ENCODE measurements at regions not wholly inside any gene's neighbourhood (a gene's known extent, or its start where the extent isn't known, plus 50 kb on each side); places are given as distances from the start of the nearest gene placed in this dataset.
A peak's percentile ranks its signal among the peaks of the same experiment; 100 is the strongest.
"Not testable (repeated sequence)": the region's sequence is repeated elsewhere in the genome, so short reads cannot be mapped to it uniquely, and the experiment has no call there.

DNA sequence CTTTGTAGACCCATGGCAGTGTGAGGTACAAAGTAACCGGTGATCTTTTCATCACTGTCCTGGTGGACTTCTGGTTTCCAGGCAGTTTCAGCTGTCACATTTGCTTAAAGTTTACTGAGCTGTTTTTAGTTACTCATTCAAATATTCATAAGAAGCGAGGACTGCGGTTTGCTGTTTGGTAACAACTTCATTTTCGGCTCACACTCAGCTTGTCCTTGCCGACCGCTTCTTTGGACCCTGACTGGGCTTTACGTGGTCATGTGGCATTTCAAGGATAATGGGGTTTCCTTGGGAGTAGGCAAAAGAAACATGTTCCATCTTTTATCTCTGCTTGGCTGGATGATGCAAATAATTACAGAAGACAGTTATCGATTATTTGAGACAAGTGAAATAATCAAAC lies 350.7 kb downstream of the PAX3 start:
- no peak for TF ChIP-seq EZH2phosphoT487 (IDR thresholded peaks at IDR 0.05; ENCODE audit: low read depth, severe bottlenecking, unreplicated experiment)
- TF ChIP-seq CTCF (IDR thresholded peaks at IDR 0.05; ENCODE audit: poor library complexity) = no peak
- TF ChIP-seq EZH2 (IDR thresholded peaks at IDR 0.05; ENCODE audit: borderline replicate concordance) = no peak
- Histone ChIP-seq H3K4me1 (ENCODE audit: insufficient read depth) (peaks cover under 1% of the 10 kb centered on the region), H3K9me3 (ENCODE audit: low read depth) (no peaks in the 10 kb centered on the region), H3K27me3 (no peaks in the 10 kb centered on the region), H4K20me1 (ENCODE audit: insufficient read depth, poor library complexity, severe bottlenecking) (no peaks in the 10 kb centered on the region), H3K27ac (no peak overlapping the region), H3K9me2 (replicated peaks; ENCODE audit: insufficient read depth) (no peaks in the 10 kb centered on the region), H2AFZ (no peak overlapping the region), H3K4me3 (no peak overlapping the region), H3K36me3 (replicated peaks; ENCODE audit: insufficient read depth, low read depth) (no peaks in the 10 kb centered on the region), H3K79me2 (no peaks in the 10 kb centered on the region), H3K4me2 (no peak overlapping the region)
- DNase-seq (ENCODE audit: low spot score) = no peak
- 96% methylated on average over 8 of the region's 8 CpGs for WGBS (ENCODE audit: low lambda C conversion rate, missing lambda C conversion rate)

DNA sequence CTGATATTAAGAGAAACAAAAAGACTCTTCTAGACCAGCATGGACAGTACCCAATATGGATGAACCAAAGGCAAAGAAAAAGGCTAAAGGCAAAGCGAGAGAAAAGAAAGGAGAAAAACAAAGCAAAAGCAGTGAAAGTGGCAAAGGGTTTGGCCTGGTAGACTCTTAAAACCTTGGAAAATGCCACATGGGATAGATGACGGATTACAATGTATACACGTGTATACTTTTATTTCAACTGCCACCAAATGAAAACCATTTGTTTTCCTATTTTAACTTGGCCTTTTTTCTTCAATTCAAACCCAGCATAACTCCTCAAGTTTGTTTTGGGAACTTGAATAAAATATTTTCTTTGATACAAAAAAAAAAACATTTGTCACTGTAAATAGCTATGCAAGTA lies 354.3 kb downstream of the PAX3 start:
- H3K79me2 ChIP-seq = not testable (repeated sequence)

GRCh38 chr2:221943076-221943810 lies 355.6 kb downstream of the PAX3 start:
- H3K4me2 ChIP-seq = no peak overlapping the region
- H3K36me3 ChIP-seq (replicated peaks; ENCODE audit: insufficient read depth, low read depth) = no peaks in the 10 kb centered on the region
- TF ChIP-seq EZH2phosphoT487 (IDR thresholded peaks at IDR 0.05; ENCODE audit: low read depth, severe bottlenecking, unreplicated experiment) = no peak
- TF ChIP-seq EZH2 (IDR thresholded peaks at IDR 0.05; ENCODE audit: borderline replicate concordance) = no peak
- TF ChIP-seq CTCF (IDR thresholded peaks at IDR 0.05; ENCODE audit: poor library complexity) = no peak
- H3K27me3 ChIP-seq = no peaks in the 10 kb centered on the region
- no peaks in the 10 kb centered on the region for H3K9me3 ChIP-seq (ENCODE audit: low read depth)
- no peak overlapping the region for H3K4me3 ChIP-seq
- no peak overlapping the region for H2AFZ ChIP-seq
- 64% methylated on average over 2 of the region's 2 CpGs for WGBS (ENCODE audit: low lambda C conversion rate, missing lambda C conversion rate)
- no peaks in the 10 kb centered on the region for H3K9me2 ChIP-seq (replicated peaks; ENCODE audit: insufficient read depth)
- H4K20me1 ChIP-seq (ENCODE audit: insufficient read depth, poor library complexity, severe bottlenecking) = no peaks in the 10 kb centered on the region
- H3K27ac ChIP-seq = no peak overlapping the region
- H3K79me2 ChIP-seq = no peaks in the 10 kb centered on the region
- H3K4me1 ChIP-seq (ENCODE audit: insufficient read depth) = peaks cover 4% of the 10 kb centered on the region
- no peak for DNase-seq (ENCODE audit: low spot score)

More for the DNA sequence above, 354.3 kb downstream of the PAX3 start:
- not testable (repeated sequence) for H3K9me2 ChIP-seq (replicated peaks; ENCODE audit: insufficient read depth); H3K4me2 ChIP-seq; H3K9me3 ChIP-seq (ENCODE audit: low read depth); DNase-seq (ENCODE audit: low spot score); H3K4me1 ChIP-seq (ENCODE audit: insufficient read depth); H4K20me1 ChIP-seq (ENCODE audit: insufficient read depth, poor library complexity, severe bottlenecking); H2AFZ ChIP-seq; H3K27ac ChIP-seq; H3K36me3 ChIP-seq (replicated peaks; ENCODE audit: insufficient read depth, low read depth); H3K27me3 ChIP-seq; H3K4me3 ChIP-seq
- 88% methylated on average over 3 of the region's 3 CpGs for WGBS (ENCODE audit: low lambda C conversion rate, missing lambda C conversion rate)

DNA sequence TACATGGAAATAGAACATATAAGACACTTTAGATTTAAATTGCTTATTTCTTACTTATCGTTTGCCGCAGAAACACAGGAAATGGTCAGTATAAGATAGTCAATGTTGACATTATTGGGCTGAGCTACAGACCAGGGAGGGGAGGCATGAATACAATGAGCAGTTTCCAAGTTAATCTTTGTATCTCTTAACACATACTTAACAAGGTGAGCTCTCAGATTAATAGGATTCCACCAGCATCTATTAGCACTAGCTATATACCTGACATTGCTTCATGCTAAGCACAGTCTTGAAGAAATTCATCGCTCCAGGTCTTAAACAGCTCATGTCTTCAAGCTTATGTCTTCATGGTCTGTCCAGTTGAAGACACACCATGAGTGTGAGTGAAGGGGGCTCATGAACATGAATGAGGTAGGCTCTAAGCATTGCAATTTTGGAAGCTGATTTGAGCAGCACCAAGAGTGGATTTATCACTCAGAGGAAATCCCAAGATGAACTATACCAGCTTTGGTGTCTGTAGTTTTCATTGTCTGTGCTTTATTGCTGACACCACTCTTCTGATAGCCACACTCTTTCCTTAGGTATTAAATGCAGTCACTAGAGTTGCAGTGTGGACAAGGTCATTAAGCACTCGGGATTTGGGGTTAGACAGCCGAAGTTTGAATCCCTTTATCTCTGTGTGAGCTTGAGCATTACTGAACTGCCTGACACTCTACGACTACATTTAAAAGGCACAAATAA lies 359.3 kb upstream of the EPHA4 start:
- H3K27me3 ChIP-seq = no peaks in the 10 kb centered on the region
- no peaks in the 10 kb centered on the region for H3K79me2 ChIP-seq
- WGBS (ENCODE audit: low lambda C conversion rate, missing lambda C conversion rate) = 57% methylated on average over 6 of the region's 6 CpGs
- H3K36me3 ChIP-seq (replicated peaks; ENCODE audit: insufficient read depth, low read depth) = no peaks in the 10 kb centered on the region
- no peak overlapping the region for H2AFZ ChIP-seq
- H3K9me2 ChIP-seq (replicated peaks; ENCODE audit: insufficient read depth) = no peaks in the 10 kb centered on the region
- no peak overlapping the region for H3K27ac ChIP-seq
- no peak for TF ChIP-seq EZH2phosphoT487 (IDR thresholded peaks at IDR 0.05; ENCODE audit: low read depth, severe bottlenecking, unreplicated experiment)
- TF ChIP-seq CTCF (IDR thresholded peaks at IDR 0.05; ENCODE audit: poor library complexity) = no peak
- TF ChIP-seq EZH2 (IDR thresholded peaks at IDR 0.05; ENCODE audit: borderline replicate concordance) = no peak
- H3K9me3 ChIP-seq (ENCODE audit: low read depth) = no peaks in the 10 kb centered on the region
- no peaks in the 10 kb centered on the region for H3K4me1 ChIP-seq (ENCODE audit: insufficient read depth)
- no peak overlapping the region for H3K4me3 ChIP-seq
- DNase-seq (ENCODE audit: low spot score) = no peak
- H3K4me2 ChIP-seq = peak overlapping the region; percentile 35
- no peaks in the 10 kb centered on the region for H4K20me1 ChIP-seq (ENCODE audit: insufficient read depth, poor library complexity, severe bottlenecking)
